ENCODE measurements at regions not wholly inside any gene's neighbourhood (a gene's known extent, or its start where the extent isn't known, plus 50 kb on each side); places are given as distances from the start of the nearest gene placed in this dataset.

DNA sequence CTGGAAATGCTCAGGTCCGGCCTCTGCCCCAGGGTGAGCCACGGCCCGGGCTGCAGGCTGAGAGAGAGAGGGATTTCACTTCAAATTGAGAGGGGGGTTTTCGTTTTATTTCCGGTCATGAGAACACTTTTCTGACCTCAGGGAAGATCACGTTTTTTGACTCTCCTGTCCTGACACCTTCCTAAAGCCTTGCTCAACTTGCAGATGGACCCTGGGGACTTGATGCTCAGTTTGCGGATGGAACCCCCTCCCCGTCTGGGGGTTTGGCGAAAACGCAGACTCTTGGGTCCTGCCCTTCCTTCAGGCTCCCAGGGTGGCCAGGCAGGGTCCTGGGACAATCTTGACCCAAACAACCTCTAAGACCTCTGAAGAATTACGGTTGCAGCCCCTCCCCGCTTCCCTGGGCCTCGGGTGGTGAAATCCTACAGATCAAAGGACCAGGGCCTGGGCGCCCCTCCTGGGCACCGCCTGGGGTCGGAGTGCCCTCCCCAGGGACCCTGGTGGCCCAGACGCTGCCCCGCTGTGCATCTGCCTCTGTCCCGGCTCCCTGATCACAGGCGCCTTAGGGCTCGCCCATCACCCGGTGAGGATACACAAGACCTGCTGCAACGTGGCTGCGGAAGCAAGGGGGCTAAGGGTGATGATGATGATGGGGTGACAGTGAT lies 148.2 kb downstream of the ERMARD start:
- DNase-seq: no peak

DNA sequence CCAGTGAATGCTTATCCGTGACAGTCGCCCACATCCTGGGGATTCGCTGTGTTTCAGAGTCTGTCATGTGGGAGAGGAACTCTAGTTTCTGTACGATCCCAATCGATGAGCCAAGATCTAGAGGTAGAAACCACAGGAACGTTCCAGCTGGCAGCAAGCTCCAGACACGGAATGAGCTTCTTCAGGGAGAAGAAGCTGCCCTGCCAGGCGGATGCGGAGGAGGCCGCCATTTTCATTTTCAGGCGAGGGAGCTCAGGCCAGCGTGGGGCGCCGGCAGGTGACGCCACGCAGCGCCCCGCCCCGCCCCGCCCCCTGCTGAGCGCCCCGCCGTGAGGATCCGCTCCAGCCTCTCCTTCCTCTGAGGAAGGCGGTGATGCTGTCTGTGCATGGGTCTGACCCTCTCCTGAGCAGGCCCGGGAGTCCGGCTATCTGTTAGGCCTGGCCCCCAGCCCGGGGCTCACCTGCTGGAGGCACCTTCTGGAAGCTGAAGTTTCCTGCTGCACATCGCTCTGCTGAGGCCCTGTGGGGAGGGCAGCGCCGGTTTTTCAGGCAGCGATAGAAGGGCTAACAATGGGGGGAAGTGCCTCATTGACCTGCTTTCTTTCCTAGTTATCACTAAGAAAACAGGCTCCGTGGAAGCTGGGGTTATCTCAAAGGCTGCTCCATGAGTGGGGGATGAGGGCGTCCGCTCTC lies 147.5 kb downstream of the ERMARD start:
- no peak for DNase-seq

DNA sequence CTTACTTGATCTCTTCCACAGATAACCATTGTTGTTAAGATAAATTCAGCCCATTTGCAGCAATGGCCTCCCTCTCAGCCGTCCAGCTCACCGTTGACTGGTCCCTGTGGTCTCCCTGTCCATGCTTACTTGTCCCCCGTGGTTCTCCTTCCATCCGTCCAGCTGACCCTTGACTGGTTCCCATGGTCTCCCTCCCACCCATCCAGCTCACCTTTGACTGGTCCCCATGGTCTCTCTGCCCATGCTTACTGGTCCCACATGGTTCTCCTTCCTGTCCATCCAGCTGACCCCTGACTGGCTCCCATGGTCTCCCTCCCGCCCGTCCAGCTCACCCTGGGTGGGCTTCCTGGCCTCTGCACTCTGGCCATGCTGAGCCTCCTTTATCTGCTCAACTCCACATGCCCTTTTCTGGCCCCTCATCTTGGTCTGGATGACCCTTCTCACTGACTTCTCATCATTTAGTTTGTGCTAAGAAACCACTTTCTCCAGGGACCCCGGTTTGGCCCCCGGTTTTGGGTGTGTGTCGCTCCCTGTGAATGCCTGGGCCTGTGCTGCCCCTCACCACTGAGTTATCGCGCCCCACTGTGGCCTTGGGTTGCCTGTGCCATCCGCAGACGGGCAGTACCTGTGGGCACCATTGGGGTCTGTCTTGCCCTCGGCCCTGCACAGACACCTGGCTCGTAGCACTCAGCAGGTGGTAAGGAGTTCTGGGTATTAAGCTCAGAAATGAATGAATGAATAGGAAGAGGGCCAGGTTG lies 146.4 kb downstream of the ERMARD start:
- no peak for DNase-seq

DNA sequence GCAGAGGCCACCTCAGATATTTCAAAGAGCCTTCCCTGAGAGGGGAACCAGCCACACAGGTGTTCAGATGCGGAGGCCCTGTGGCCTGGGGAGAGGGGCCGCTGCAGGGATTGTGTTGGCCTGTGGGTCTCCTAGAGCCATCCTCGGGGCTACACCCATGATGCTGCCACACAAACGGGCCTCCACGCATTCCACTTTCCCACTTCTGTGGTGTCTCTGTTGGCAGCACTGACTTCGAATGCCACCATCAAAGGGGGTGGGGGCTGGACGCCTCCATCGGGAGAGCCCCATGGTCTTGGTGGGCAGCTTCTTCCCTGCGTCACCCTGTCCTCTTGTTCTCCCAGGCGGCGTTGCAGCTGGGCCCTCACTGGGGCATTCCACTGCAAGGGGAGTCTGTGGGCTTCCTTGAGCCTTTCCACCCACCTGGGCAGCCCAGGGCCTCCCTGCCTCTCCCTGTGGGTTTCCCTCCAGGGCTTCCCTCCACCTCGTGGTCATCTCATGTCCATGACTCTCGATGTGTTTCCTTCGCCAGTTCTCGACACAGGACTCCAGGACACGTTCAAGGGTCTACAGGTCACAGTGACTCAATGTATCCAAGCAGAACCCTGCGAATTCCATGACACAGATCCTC lies 145.5 kb downstream of the ERMARD start:
- DNase-seq: no peak

DNA sequence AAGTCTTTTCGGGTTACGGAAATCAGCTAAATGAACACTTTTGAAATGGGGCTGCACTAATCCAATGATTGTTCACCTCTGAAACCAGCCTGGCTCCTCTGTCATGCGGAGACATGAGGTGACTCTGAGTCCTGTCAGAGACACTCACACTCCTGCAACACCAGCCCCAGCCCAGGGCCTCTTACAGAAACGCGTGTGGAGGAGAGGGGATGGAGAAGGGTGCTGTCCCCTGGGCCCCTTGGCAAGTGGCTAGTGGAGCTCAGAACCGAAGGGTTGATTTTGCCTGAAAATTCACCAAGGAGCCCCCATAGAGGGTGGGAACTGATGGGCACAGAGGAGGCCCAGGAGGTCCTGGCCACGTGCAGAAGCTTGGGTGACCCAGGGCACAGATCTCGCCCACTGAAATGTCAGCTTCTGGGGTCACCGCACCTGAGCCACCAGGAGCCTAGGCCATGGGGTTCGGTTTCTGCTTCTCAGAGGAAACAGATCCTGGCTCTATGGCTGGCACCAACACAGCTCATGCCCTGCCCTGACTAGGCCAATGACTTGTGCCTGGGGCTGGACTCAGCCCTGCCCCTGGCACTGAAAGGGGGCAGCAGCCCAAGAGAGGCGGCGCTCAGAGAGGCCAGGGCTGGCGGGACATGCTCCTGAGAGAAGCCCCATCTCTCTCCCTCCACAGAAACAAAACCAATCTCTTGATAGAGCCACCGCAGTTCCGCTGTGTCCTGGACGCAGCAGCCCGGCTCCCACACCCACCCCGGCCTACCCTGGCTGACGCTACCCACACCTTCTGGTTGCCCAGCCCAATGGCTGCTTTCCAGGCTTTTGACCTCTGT lies 144.7 kb downstream of the ERMARD start:
- DNase-seq: no peak

DNA sequence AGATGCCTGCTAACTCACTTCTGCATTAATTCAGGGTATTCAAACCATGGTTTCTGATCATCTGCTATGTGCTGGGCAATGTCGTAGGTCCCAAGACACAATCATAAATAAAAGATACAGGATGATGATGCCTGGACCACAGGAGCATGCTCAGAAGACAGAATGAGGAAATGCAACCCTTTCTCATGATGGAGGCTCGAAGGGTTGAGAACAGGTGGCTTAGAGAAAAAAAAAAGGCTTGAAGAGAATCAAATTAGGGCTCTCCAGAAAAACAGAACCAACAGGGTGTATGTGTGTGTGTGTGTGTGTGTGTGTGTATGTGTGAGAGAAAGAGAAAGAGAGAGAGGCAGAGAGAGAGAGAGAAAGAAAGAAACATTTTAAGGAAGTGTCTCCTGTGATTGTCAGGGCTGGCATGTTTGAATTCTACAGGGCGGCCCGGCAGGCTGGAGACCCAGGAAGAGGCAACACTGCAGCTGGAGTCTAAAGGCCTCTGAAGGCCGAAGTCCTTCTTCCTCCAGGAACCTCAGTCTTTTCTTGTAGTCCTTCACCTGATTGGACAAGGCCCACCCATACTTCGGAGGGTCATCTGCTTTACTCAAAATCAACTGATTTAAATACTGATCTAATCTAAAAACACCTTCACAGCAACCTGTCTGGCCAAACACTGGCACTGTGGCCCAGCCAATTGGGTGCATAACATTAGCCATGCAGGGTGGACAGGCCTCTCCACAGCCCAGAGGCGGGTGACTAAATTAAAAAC lies 143.8 kb downstream of the ERMARD start:
- no peak for DNase-seq

DNA sequence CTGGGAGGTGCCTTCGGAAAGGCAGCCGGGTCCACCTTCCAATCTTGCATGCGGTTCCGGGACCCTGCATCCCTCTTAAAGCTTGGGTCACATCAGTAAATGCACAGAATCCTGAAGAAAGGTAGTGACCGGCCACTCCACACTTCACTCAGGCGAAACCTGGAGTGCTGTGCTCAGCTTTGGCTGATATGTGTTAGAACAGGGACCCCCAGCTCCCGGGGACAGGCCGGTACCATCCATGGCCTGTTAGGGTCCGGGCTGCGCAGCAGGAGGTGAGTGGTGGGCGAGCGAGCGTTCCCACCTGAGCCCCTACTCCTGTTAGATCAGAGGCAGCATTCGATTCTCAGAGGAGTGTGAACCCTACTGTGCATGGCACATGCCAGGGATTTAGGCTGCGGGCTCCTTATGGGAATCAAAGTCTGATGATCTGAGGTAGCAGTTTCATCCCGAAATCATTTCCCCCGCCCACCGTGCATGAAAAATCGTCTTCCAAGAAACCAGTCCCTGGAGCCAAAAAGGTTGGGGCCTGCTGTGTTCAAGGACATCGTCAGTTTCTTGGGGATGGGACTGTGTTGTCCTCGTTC lies 143.0 kb downstream of the ERMARD start:
- DNase-seq: no peak

DNA sequence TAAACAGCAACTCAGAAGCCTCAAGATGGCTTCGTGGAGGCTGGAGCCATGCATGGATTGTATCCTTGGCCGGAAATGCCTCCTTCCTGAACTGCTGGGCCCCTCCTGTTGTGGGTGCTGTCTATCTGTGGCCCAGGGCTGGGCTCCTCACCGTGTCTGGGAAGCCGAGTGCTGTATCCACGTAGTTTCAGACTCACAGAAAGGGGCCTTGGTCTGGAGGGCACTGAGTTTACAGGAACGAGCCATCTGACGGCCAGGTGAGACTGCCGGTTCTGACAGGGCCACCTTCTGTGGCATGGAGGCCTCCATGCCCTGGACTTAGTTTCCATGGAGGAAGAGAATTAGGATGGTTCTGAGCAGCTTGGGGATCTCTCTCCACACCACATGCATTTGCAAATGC lies 142.2 kb downstream of the ERMARD start:
- no peak for DNase-seq

DNA sequence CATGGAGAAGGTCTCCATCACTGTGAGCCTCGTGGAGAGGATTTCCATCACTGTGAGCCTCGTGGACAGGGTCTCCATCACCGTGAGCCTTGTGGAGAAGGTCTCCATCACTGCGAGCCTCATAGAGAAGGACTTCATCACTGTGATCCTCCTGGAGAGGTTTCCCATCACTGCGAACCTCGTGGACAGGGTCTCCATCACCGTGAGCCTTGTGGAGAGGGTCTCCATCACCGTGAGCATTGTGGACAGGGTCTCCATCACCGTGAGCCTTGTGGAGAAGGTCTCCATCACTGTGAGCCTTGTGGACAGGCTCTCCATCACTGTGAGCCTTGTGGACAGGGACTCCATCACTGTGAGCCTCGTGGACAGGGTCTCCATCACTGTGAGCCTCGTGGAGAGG lies 140.4 kb downstream of the ERMARD start:
- no peak for DNase-seq

DNA sequence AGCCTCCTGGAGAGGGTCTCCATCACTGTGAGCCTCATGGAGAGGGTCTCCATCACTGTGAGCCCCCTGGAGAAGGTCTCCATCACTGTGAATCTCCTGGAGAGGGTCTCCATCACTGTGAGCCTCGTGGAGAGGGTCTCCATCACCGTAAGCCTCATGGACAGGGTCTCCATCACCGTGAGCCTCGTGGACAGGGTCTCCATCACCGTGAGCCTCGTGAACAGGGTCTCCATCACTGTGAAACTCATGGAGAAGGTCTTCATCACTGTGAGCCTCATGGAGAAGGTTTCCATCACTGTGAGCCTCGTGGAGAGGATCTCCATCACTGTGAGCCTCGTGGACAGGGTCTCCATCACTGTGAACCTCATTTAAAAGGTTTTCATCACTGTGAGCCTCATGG lies 140.0 kb downstream of the ERMARD start:
- no peak for DNase-seq

DNA sequence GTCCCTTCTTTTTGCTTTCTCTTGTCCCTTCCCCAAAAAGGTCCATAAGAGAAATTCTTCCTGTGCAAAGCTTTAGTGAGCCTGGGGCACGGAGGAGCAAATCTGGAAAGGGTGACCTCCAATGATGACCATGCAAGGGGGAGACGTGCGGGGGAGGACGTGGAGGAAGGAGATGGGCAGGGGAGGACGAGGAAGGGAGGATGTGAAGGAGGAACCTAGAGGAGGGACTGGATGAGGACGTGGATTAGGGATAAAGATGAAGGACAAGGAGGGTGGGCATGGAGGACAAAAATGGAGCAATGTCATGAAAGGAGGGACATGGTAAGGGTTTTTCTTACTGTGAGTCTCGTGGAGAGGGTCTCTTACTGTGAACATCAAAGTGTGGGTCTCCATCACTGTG lies 139.5 kb downstream of the ERMARD start:
- DNase-seq: no peak

DNA sequence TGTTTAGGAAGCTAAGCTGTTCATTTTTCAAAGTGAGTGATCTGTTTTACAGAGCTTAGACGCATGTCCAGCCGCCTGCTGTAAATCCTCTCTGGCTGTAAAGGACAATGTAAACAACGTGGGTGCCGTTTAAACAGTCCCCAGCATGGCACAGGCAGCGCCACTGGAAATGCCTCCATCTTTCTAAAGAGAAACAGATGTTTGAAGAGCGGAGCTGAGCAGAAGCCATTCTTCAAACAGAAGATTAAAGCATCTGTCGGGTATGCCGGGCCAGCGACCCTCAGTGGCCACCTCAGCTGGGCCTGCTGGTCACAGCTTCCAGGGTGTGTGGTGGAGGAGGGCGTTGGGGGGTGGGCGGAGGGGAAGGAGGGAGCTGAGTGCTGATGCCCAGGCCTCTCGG lies 138.6 kb downstream of the ERMARD start:
- no peak for DNase-seq

DNA sequence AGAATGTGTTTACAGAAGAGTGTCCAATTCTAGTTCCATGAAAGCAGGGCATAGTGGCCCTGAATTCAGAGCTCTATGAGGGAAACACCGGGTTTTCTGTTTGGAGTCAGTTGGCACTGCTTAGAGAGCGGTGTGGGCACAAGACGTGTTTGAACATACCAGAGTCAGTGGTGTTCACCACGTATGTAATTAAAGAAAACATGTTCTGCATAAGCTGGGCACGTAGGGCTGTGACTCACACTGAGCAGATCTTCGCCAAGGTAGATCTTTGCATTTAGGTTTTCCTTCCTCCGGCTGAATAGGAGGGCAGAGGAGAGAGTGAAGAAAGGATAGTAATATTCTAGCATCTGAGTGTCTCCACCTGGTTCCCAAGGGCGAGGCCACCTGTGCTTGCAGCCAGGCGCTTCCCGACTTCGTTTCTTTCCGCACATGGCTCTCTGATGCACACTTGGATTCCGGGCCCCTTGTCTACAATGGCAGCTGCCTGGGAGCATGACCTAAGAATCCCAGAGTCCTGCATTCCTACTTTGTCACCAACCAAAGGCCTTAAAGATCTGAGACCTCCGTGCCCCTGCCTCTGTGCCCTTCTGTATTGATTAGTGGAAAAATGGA lies 136.2 kb downstream of the ERMARD start:
- no peak for DNase-seq

DNA sequence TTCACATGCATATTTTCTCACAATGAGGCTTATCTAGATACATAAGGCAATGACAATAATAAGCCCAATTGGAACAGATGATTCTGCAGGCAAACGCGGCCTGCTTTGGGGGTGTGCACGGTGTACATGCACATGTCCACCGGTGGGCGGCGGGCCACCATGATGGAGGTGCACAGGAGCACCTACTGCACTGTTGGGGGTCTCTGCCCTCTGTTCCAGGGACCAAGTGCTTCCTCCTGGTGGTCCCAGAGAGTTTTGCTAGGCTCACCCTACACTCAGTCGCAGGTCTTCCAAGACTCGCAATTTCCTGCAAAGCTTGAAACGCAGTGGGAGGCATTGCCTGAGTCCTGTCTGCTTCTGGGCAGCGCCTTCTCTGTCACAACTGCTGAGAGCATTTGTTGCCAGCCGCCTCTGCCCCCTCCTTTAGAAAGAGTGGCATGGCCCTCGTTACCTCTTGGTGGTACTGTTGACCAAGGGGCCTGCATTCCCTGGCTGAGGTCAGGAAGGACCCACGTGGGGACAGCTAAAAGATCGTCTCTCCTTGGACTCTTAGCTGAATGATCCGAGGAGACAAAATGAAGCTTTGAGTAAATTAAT lies 135.3 kb downstream of the ERMARD start:
- DNase-seq: no peak

DNA sequence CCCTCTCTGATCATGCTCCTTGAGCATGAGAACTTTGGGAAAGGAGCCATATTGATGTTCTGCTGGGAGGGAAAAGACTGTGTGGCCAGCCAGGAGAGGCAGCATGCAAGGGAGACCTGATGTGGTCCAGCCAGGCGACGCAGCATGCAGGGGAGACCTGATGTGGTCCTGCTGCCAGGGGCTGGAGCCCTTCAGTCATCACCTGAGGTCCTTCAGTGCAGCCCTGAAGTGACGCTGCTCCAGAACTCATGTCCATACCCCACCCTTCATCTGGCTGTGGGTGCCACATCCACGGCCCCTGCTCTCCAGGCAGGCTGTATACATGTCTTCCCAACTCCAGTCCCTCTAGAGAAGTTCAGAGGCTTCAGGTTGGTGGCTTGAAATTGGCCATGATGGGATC lies 134.4 kb downstream of the ERMARD start:
- no peak for DNase-seq

DNA sequence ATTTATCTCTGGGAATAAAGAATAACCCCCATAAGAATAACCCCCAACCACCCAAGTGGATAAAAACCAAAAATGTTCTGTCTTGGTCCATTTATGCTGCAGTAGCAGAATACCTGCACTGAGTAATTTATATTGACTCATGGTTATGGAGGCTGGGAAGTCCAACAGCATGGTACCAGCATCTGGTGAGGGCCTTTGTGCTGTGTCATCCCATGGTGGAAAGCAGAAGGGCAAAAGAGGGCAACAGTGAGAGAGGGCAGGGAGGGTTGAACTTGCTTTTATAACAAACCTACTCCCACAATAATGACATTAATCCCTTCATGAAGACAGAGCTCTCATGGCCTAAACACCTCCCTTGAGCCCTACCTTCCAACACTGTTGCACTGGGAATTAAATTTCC lies 133.7 kb downstream of the ERMARD start:
- no peak for DNase-seq

DNA sequence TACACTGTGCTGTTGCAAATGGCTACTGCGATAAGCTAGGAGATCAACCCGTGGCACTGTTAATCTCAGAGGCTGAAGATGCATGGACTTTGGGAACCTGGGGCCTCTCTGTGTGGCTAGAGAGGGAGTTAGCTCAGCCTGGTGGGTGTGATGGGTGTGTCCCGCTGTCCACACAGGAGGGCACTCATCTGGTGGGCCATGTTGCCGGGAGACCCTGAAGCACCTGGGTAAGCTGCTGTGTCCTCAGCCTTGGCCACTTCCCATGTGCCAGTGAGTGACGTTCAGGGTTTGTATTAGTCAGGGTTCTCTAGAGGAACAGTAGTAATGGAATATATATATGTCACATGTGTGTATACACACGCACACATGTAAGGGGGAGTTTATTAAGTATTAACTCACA lies 132.7 kb downstream of the ERMARD start:
- DNase-seq: no peak

DNA sequence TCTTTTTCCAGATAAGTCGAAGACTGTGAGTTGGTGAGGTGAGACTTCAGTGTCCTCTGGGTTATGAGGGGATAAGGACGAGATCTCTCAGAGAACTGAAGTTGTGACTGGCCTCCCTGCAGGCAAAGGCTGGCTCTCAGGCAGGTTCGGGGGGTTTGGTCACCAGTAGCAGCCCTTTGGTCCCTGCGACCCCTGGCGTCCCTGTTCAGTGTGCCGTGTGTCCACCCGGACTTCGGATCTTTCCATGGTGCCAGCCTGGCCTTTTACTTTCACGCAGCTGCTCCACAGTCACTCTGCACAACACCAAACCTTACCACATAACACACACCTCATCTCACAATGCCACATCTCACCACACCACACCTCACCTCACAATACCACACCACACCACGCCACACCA lies 131.9 kb downstream of the ERMARD start:
- no peak for DNase-seq

DNA sequence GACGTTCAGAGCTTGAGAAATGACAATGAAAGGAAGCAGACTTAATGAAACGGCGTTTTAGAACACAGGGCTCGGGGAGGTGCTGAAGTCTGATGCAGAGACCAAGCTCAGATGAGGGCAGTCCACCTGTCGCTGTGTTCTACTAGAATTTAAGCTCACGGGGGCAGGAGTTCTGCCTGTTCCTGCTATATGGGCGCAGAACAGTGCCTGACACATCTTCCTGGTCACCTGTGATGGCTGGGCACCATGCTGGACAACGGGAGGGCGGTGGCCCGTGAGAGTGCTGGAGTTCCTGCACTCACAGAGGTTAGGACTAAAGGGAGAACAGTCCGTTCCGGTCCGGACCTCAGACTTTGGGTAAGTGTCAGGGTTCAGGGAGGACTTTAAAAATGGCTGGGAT lies 130.6 kb downstream of the ERMARD start:
- DNase-seq: no peak

DNA sequence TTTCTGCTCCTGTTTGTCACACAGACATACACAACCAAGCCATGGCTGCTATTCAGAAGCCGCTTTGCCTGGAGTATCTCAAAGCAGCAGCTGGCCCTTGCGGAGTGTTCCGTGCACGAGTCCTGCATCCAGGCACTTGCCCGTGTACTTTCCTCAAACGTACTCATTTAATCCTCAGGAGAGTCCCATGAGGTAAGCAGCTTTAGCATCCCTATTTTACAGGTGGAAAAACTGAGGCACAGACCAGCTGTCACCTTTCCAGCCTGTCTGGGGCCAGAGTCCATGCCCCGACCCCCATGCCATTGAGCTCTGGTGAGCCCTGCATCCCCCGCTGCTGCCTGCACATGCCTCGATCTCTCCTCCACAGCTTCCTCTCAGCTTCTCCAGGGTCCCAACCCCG lies 130.0 kb downstream of the ERMARD start:
- no peak for DNase-seq

DNA sequence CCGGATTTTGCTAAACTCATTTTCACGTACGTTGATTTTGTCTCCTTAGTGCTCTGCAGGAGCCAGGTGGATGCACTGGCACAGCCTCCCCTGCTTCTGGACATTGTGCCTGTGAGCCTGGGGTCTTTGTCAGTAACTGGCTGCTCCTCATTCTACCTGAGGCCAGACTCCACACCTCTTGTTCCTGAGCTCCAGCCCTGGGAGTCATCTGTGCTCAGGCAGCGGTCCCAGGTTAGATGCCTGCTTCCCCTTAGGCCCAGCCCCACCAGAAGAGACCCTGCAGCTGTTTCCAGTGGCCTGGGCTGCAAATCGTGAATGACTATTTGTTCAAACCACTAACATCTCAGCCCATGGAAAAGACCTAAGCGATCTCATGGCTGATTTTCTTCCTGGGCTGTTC lies 129.1 kb downstream of the ERMARD start:
- no peak for DNase-seq
